Ishikawa (cell line): ENCODE measurements at regions not wholly inside any gene's neighbourhood (a gene's known extent, or its start where the extent isn't known, plus 50 kb on each side); places are given as distances from the start of the nearest gene placed in this dataset.

Experiments
- CEBPB ChIP-seq: IDR thresholded peaks from 2 replicates; pipeline ENCODE4 v1.6.1; 2012
- CREB1 ChIP-seq: IDR thresholded peaks from 2 replicates; pipeline ENCODE4 v1.6.1; 2012; ENCODE audit warnings: low read depth
- EGR1 ChIP-seq: IDR thresholded peaks from 2 replicates; pipeline ENCODE4 v1.6.1; 2012
- EP300 ChIP-seq: IDR thresholded peaks from 2 replicates; pipeline ENCODE4 v1.6.1; 2012; ENCODE audit warnings: borderline replicate concordance
- FOXM1 ChIP-seq: IDR thresholded peaks from 2 replicates; pipeline ENCODE4 v1.6.1; 2012; ENCODE audit warnings: low read depth, borderline replicate concordance
- RAD21 ChIP-seq: IDR thresholded peaks from 2 replicates; pipeline ENCODE4 v1.6.1; 2012; ENCODE audit warnings: low read depth
- REST ChIP-seq: IDR thresholded peaks from 2 replicates; pipeline ENCODE4 v1.6.1; 2012; ENCODE audit warnings: low read depth, mild to moderate bottlenecking
- TAF1 ChIP-seq: IDR thresholded peaks from 2 replicates; pipeline ENCODE4 v1.6.1; 2012; ENCODE audit warnings: low read depth, mild to moderate bottlenecking
- TEAD4 ChIP-seq: IDR thresholded peaks from 2 replicates; pipeline ENCODE4 v1.6.1; 2012
- USF1 ChIP-seq: IDR thresholded peaks from 2 replicates; pipeline ENCODE4 v1.6.1; 2012
- YY1 ChIP-seq: IDR thresholded peaks from 2 replicates; pipeline ENCODE4 v1.6.1; 2012; ENCODE audit warnings: low read depth
- ZBTB7A ChIP-seq: IDR thresholded peaks from 2 replicates; pipeline ENCODE4 v1.6.1; 2012; ENCODE audit warnings: low read depth
- TF ChIP-seq, protein P1 (sequence below): IDR thresholded peaks from 2 replicates; pipeline ENCODE4 v1.6.1; 2012

DNA sequence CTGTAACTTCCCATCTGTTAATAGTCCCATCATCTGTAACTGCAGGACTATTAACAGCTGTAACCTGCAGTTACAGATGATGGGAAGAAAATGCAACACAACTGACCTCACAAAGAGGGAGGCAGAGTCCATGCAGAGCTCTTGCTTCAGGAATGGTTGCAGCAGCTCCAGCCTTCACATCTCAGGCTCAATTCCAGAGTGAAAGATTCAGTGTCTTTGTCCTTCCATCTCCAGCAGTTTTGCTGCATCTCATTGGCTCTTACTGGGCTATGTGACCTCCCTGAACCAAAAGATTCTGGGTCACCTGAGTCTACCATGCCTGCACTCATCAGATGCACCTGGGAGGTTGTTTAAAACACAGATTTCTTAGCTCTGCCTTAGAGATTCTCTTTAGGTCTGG, 686.7 kb downstream of the MATN1 start:
- no peak for TF ChIP-seq RAD21
- no peak for TF ChIP-seq TEAD4
- no peak for TF ChIP-seq REST
- TF ChIP-seq, protein P1, sequence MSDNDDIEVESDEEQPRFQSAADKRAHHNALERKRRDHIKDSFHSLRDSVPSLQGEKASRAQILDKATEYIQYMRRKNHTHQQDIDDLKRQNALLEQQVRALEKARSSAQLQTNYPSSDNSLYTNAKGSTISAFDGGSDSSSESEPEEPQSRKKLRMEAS, result no peak
- TF ChIP-seq USF1, result no peak
- TF ChIP-seq YY1, result no peak
- TF ChIP-seq TAF1, result no peak
- no peak for TF ChIP-seq FOXM1
- no peak for TF ChIP-seq EP300
- TF ChIP-seq CREB1, result no peak
- no peak for TF ChIP-seq CEBPB
- TF ChIP-seq ZBTB7A, result no peak
- no peak for TF ChIP-seq EGR1
